ENCODE measurements at regions not wholly inside any gene's neighbourhood (a gene's known extent, or its start where the extent isn't known, plus 50 kb on each side); places are given as distances from the start of the nearest gene placed in this dataset.

- no peak overlapping the region for H3K9ac ChIP-seq (ENCODE audit: low read length)
- no peaks in the 10 kb centered on the region for H3K79me2 ChIP-seq (ENCODE audit: low read length)
- peaks cover 13% of the 10 kb centered on the region for H3K4me1 ChIP-seq (ENCODE audit: insufficient read depth, low read length)
- no peak overlapping the region for H3K27ac ChIP-seq (ENCODE audit: low read length)
- BruUV-seq (replicated peaks): no TSS peak
- no peak overlapping the region for H3K4me3 ChIP-seq (ENCODE audit: low read length)
- no peaks in the 10 kb centered on the region for H3F3A ChIP-seq (ENCODE audit: low read length, unreplicated experiment)
- no peaks in the 10 kb centered on the region for H3K36me3 ChIP-seq (ENCODE audit: low read depth, low read length)
- H2AFZ ChIP-seq (ENCODE audit: low read length): no peak overlapping the region
- H3K27me3 ChIP-seq (ENCODE audit: low read length): no peaks in the 10 kb centered on the region
- no peaks in the 10 kb centered on the region for H4K20me1 ChIP-seq (ENCODE audit: low read length)
- DNase-seq (no peak), ATAC-seq (no peak)
- POLR2A ChIA-PET (ENCODE audit: unreplicated experiment): no interaction called here
- CTCF ChIA-PET: no interaction called here
- H3K9me2 ChIP-seq (replicated peaks; ENCODE audit: low read length): no peaks in the 10 kb centered on the region
- intact Hi-C loops (cut with micrococcal nuclease): no loop called here
- no peaks in the 10 kb centered on the region for H3K9me3 ChIP-seq (ENCODE audit: low read length)
- no peak overlapping the region for H3K4me2 ChIP-seq (ENCODE audit: low read length)
- TF ChIP-seq EZH2 (IDR thresholded peaks at IDR 0.05; ENCODE audit: low read length, unreplicated experiment) (no peak), EZH2phosphoT487 (IDR thresholded peaks at IDR 0.05; ENCODE audit: borderline replicate concordance, low read length) (no peak), CTCF (conservative IDR thresholded peaks at IDR 0.05; ENCODE audit: low read depth, low read length) (no peak)
Measured at GRCh38 chr6:91447530-91448254, 860.8 kb upstream of the MAP3K7 start.

GRCh38 chr6:91447081-91447480 lies 860.2 kb upstream of the MAP3K7 start:
- POLR2A ChIA-PET (ENCODE audit: unreplicated experiment): no interaction called here
- no peak for DNase-seq
- TF ChIP-seq CTCF (conservative IDR thresholded peaks at IDR 0.05; ENCODE audit: low read depth, low read length): no peak
- TF ChIP-seq EZH2phosphoT487 (IDR thresholded peaks at IDR 0.05; ENCODE audit: borderline replicate concordance, low read length): no peak
- no peak for TF ChIP-seq EZH2 (IDR thresholded peaks at IDR 0.05; ENCODE audit: low read length, unreplicated experiment)

GRCh38 chr6:91443405-91443804 lies 856.5 kb upstream of the MAP3K7 start:
- intact Hi-C loops (cut with micrococcal nuclease): no loop called here
- no peak overlapping the region for H3K27ac ChIP-seq (ENCODE audit: low read length)
- H3K4me1 ChIP-seq (ENCODE audit: insufficient read depth, low read length): peaks cover 22% of the 10 kb centered on the region
- H3K9me3 ChIP-seq (ENCODE audit: low read length): no peaks in the 10 kb centered on the region
- no peak overlapping the region for H3K9ac ChIP-seq (ENCODE audit: low read length)
- no TSS peak for BruUV-seq (replicated peaks)
- TF ChIP-seq CTCF (conservative IDR thresholded peaks at IDR 0.05; ENCODE audit: low read depth, low read length) (no peak), EZH2 (IDR thresholded peaks at IDR 0.05; ENCODE audit: low read length, unreplicated experiment) (no peak), EZH2phosphoT487 (IDR thresholded peaks at IDR 0.05; ENCODE audit: borderline replicate concordance, low read length) (no peak)
- H3K4me3 ChIP-seq (ENCODE audit: low read length): no peak overlapping the region
- H3K4me2 ChIP-seq (ENCODE audit: low read length): no peak overlapping the region
- no peak for ATAC-seq
- no peak overlapping the region for H2AFZ ChIP-seq (ENCODE audit: low read length)
- H3K36me3 ChIP-seq (ENCODE audit: low read depth, low read length): no peaks in the 10 kb centered on the region
- H3K9me2 ChIP-seq (replicated peaks; ENCODE audit: low read length): no peaks in the 10 kb centered on the region
- POLR2A ChIA-PET (ENCODE audit: unreplicated experiment): no interaction called here
- no peaks in the 10 kb centered on the region for H4K20me1 ChIP-seq (ENCODE audit: low read length)
- peak; percentile 2 for DNase-seq
- no peaks in the 10 kb centered on the region for H3K27me3 ChIP-seq (ENCODE audit: low read length)
- H3K79me2 ChIP-seq (ENCODE audit: low read length): no peaks in the 10 kb centered on the region
- no peaks in the 10 kb centered on the region for H3F3A ChIP-seq (ENCODE audit: low read length, unreplicated experiment)
- CTCF ChIA-PET: no interaction called here

More at GRCh38 chr6:91447081-91447480, 860.2 kb upstream of the MAP3K7 start:
- no peak overlapping the region for H3K9ac ChIP-seq (ENCODE audit: low read length)
- H2AFZ ChIP-seq (ENCODE audit: low read length): no peak overlapping the region
- CTCF ChIA-PET: no interaction called here
- BruUV-seq (replicated peaks): no TSS peak
- no peaks in the 10 kb centered on the region for H3K36me3 ChIP-seq (ENCODE audit: low read depth, low read length)
- no peaks in the 10 kb centered on the region for H4K20me1 ChIP-seq (ENCODE audit: low read length)
- no peak for ATAC-seq
- no peak overlapping the region for H3K4me2 ChIP-seq (ENCODE audit: low read length)
- no peaks in the 10 kb centered on the region for H3K79me2 ChIP-seq (ENCODE audit: low read length)
- no peaks in the 10 kb centered on the region for H3K9me3 ChIP-seq (ENCODE audit: low read length)
- no peak overlapping the region for H3K4me3 ChIP-seq (ENCODE audit: low read length)
- H3K27ac ChIP-seq (ENCODE audit: low read length): no peak overlapping the region
- intact Hi-C loops (cut with micrococcal nuclease): no loop called here
- H3K9me2 ChIP-seq (replicated peaks; ENCODE audit: low read length): no peaks in the 10 kb centered on the region
- H3K4me1 ChIP-seq (ENCODE audit: insufficient read depth, low read length): peaks cover 15% of the 10 kb centered on the region
- no peaks in the 10 kb centered on the region for H3K27me3 ChIP-seq (ENCODE audit: low read length)
- no peaks in the 10 kb centered on the region for H3F3A ChIP-seq (ENCODE audit: low read length, unreplicated experiment)

Data from PC-3 (cell line).